Testis (tissue), 2 donors: ENCODE measurements at regions not wholly inside any gene's neighbourhood (a gene's known extent, or its start where the extent isn't known, plus 50 kb on each side); places are given as distances from the start of the nearest gene placed in this dataset.

ENCODE experiments used
- DNase-seq: peaks from one replicate; pipeline ENCODE4 v3.0.0-alpha.2; 2019
- H3K27ac ChIP-seq, 2 donors: fragments of 200-600 bp; sonication (generic); one replicate each; pipeline ENCODE4 v1.5.1; 2019
- H3K27me3 ChIP-seq: fragments of 200-600 bp; sonication (generic); one replicate; pipeline ENCODE4 v1.5.1; 2019
- H3K36me3 ChIP-seq: fragments of 200-600 bp; sonication (generic); one replicate; pipeline ENCODE4 v1.5.1; 2017; ENCODE audit warnings: low read depth; ENCODE audit errors: missing control alignments
- H3K4me1 ChIP-seq: fragments of 200-600 bp; sonication (generic); one replicate; pipeline ENCODE4 v1.5.1; 2019
- H3K4me3 ChIP-seq, 2 donors: fragments of 200-600 bp; sonication (generic); one replicate each; pipeline ENCODE4 v1.5.1; 2017 to 2019
- H3K9me3 ChIP-seq: fragments of 200-600 bp; sonication (generic); one replicate; pipeline ENCODE4 v1.5.1; 2017
- POLR2A ChIP-seq: fragments of 450-650 bp; IDR thresholded peaks from one replicate; pipeline ENCODE4 v1.6.1; 2017; ENCODE audit warnings: antibody characterized with exemption, mild to moderate bottlenecking, moderate library complexity
- WGBS, 2 donors: methylation state at CpG; one replicate each; pipeline ENCODE4 v1.1.5; 2018; 5-methylcytosine and 5-hydroxymethylcytosine counted together
- intact Hi-C: fragments of 100-400 bp; cut with DNase I; formaldehyde crosslinking; loops from one replicate; pipeline ENCODE4 v1.15.1; 2023; ENCODE audit warnings: low total_unique reads
- TF ChIP-seq, protein P1 (sequence below), 3 experiments: fragments of 450-650 bp in 2 of 3; fragments of 200-600 bp in 1 of 3; sonication (generic) in 1 of 3; IDR thresholded peaks; one replicate each; pipeline ENCODE4 v1.5.1; 2016 to 2019; ENCODE audit warnings: antibody characterized with exemption in 3 of 3, mild to moderate bottlenecking in 2 of 3, moderate library complexity in 1 of 3

GRCh38 chr6:84912472-84913322 is 148.3 kb upstream of the TBX18 start:
- Histone ChIP-seq H3K27me3 (no peaks in the 10 kb centered on the region), H3K9me3 (no peaks in the 10 kb centered on the region), H3K27ac (no peak overlapping the region), H3K4me3 (no peak overlapping the region), H3K36me3 (no peaks in the 10 kb centered on the region), H3K4me1 (peaks cover 4% of the 10 kb centered on the region)
- intact Hi-C loops, result no loop called here
- WGBS, 2 donors, result 55 to 58% methylated on average over 12 of the region's 12 CpGs
- TF ChIP-seq, protein P1, sequence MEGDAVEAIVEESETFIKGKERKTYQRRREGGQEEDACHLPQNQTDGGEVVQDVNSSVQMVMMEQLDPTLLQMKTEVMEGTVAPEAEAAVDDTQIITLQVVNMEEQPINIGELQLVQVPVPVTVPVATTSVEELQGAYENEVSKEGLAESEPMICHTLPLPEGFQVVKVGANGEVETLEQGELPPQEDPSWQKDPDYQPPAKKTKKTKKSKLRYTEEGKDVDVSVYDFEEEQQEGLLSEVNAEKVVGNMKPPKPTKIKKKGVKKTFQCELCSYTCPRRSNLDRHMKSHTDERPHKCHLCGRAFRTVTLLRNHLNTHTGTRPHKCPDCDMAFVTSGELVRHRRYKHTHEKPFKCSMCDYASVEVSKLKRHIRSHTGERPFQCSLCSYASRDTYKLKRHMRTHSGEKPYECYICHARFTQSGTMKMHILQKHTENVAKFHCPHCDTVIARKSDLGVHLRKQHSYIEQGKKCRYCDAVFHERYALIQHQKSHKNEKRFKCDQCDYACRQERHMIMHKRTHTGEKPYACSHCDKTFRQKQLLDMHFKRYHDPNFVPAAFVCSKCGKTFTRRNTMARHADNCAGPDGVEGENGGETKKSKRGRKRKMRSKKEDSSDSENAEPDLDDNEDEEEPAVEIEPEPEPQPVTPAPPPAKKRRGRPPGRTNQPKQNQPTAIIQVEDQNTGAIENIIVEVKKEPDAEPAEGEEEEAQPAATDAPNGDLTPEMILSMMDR (IDR thresholded peaks at IDR 0.05), result no peak
- TF ChIP-seq POLR2A, result no peak
- DNase-seq, result no peak

GRCh38 chr6:84910906-84911607 is 146.7 kb upstream of the TBX18 start:
- no peak overlapping the region for H3K27ac ChIP-seq
- H3K4me3 ChIP-seq, result no peak overlapping the region
- no peaks in the 10 kb centered on the region for H3K27me3 ChIP-seq
- TF ChIP-seq POLR2A, result no peak
- TF ChIP-seq, protein P1 (IDR thresholded peaks at IDR 0.05), result no peak
- H3K4me1 ChIP-seq, result peaks cover 4% of the 10 kb centered on the region
- intact Hi-C loops, result no loop called here
- no peaks in the 10 kb centered on the region for H3K36me3 ChIP-seq
- DNase-seq, result no peak
- no peaks in the 10 kb centered on the region for H3K9me3 ChIP-seq
- 57 to 60% methylated on average over 2 of the region's 2 CpGs for WGBS, 2 donors

DNA sequence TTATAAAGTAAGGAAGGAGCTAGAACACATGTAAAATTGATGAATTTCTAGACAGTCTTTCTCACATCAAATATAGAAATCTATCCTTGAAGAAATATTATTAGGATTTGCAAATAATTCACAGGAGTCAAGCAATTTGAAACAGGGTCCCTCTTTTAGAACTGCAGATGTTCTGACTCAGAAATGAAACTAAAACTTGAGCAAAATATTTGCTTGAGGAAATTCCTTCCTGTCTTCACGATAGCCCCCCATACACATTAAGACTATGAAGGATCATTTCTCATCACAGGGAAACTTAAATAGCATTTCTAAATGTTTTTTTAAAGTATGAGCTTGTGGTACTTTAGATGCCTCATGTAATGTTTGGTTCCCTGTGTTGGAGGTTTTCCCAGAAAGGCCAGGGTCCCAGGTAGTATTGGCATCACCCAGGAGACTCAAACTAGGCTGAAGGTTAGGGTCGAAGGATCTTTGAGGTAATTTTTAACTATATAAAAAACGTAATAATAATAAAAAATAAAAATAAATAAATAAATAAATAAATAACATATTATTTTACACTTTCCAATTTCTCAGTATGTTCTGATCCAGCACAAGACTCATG is 144.0 kb upstream of the TBX18 start:
- H3K27ac ChIP-seq, result no peak overlapping the region
- WGBS, 2 donors, result 60 to 63% methylated on average over 3 of the region's 3 CpGs
- intact Hi-C loops, result no loop called here
- no peak for TF ChIP-seq POLR2A
- TF ChIP-seq, protein P1 (IDR thresholded peaks at IDR 0.05), result no peak
- no peak overlapping the region for H3K4me3 ChIP-seq
- no peaks in the 10 kb centered on the region for H3K9me3 ChIP-seq
- no peak for DNase-seq
- H3K36me3 ChIP-seq, result no peaks in the 10 kb centered on the region
- peaks cover 4% of the 10 kb centered on the region for H3K4me1 ChIP-seq
- H3K27me3 ChIP-seq, result no peaks in the 10 kb centered on the region

DNA sequence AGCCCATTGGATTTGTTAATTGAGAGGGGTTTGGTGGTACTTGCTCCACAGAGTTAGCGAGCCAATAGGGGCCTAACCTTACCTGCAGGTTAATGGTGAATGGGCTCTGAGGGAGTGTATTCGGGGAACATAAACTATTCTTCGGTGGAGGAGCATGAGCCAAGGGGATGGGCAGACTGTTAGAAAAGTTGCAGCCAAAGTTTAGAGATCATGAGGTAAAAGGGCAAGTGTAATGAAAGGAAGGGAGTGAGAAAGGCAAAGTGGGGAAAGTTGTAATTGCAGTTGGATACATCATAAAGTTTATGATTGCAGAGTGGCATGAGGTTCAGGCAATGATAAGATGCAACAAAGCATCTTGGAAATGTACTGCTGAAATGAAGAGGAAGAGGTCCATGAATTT is 142.1 kb upstream of the TBX18 start:
- WGBS, 2 donors, result 89 to 91% methylated on average over 3 of the region's 3 CpGs
- Histone ChIP-seq H3K4me1 (peaks cover 4% of the 10 kb centered on the region), H3K27me3 (no peaks in the 10 kb centered on the region), H3K4me3 (no peak overlapping the region), H3K27ac (no peak overlapping the region), H3K9me3 (no peaks in the 10 kb centered on the region), H3K36me3 (no peaks in the 10 kb centered on the region)
- intact Hi-C loops, result no loop called here
- TF ChIP-seq, protein P1 (IDR thresholded peaks at IDR 0.05), result no peak
- no peak for TF ChIP-seq POLR2A
- no peak for DNase-seq
